Liver (tissue), 3 donors: ENCODE measurements at regions not wholly inside any gene's neighbourhood (a gene's known extent, or its start where the extent isn't known, plus 50 kb on each side); places are given as distances from the start of the nearest gene placed in this dataset.

Experiments
- FOXA1 ChIP-seq: IDR thresholded peaks from 2 replicates; pipeline ENCODE4 v1.6.1; 2016; ENCODE audit warnings: antibody characterized with exemption
- MAX ChIP-seq: IDR thresholded peaks from 2 replicates; pipeline ENCODE4 v1.6.1; 2016; ENCODE audit warnings: antibody characterized with exemption
- RAD21 ChIP-seq, 2 donors: IDR thresholded peaks; 2 replicates each; pipeline ENCODE4 v1.6.1; 2016; ENCODE audit warnings: antibody characterized with exemption in 2 of 2, mild to moderate bottlenecking in 2 of 2
- REST ChIP-seq: IDR thresholded peaks from 2 replicates; pipeline ENCODE4 v1.6.1; 2016; ENCODE audit warnings: antibody characterized with exemption, mild to moderate bottlenecking
- RXRA ChIP-seq, 2 donors: IDR thresholded peaks; 2 replicates each; pipeline ENCODE4 v1.6.1; 2017 to 2018; ENCODE audit warnings: antibody characterized with exemption in 2 of 2, mild to moderate bottlenecking in 1 of 2
- SP1 ChIP-seq: IDR thresholded peaks from 2 replicates; pipeline ENCODE4 v1.6.1; 2018; ENCODE audit warnings: antibody characterized with exemption, mild to moderate bottlenecking
- YY1 ChIP-seq: IDR thresholded peaks from 2 replicates; pipeline ENCODE4 v1.6.1; 2016; ENCODE audit warnings: antibody characterized with exemption, mild to moderate bottlenecking
- ZBTB33 ChIP-seq: IDR thresholded peaks from 2 replicates; pipeline ENCODE4 v1.6.1; 2016; ENCODE audit warnings: antibody characterized with exemption
- TF ChIP-seq, protein P1 (sequence below): fragments of 150-350 bp; IDR thresholded peaks from 2 replicates; pipeline ENCODE4 v1.5.1; 2017; ENCODE audit warnings: improper control_type of control experiment, low read depth, low read length; ENCODE audit not compliant: missing input control
- donor health status: healthy.
- donor health status: healthy.

DNA sequence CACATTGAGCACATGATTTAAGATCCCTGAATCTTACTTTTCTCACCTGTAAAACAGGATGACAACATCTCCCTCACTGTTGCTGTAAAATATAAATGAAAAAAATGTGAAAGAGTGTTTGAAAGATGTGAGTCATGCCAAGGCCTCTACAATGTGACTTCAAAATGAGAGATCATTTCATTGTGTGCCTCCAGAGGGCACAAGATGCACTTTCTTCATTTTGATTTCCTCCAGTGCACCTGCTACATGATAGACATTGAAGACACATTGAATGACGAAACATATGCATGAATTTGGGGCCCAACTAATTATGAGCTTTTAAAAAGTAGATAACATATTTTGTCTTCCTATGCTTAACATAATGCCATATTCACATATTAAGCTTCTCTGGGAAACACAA, 170.3 kb downstream of the MOBP start:
- TF ChIP-seq FOXA1 = no peak
- TF ChIP-seq, protein P1, sequence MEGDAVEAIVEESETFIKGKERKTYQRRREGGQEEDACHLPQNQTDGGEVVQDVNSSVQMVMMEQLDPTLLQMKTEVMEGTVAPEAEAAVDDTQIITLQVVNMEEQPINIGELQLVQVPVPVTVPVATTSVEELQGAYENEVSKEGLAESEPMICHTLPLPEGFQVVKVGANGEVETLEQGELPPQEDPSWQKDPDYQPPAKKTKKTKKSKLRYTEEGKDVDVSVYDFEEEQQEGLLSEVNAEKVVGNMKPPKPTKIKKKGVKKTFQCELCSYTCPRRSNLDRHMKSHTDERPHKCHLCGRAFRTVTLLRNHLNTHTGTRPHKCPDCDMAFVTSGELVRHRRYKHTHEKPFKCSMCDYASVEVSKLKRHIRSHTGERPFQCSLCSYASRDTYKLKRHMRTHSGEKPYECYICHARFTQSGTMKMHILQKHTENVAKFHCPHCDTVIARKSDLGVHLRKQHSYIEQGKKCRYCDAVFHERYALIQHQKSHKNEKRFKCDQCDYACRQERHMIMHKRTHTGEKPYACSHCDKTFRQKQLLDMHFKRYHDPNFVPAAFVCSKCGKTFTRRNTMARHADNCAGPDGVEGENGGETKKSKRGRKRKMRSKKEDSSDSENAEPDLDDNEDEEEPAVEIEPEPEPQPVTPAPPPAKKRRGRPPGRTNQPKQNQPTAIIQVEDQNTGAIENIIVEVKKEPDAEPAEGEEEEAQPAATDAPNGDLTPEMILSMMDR = no peak
- no peak for TF ChIP-seq MAX
- no peak for TF ChIP-seq RXRA (IDR thresholded peaks at IDR 0.05)
- TF ChIP-seq REST = no peak
- no peak for TF ChIP-seq ZBTB33
- no peak for TF ChIP-seq SP1
- TF ChIP-seq YY1 = no peak
- no peak for TF ChIP-seq RAD21 (IDR thresholded peaks at IDR 0.05)
